Omental fat pad (tissue), 3 donors: ENCODE measurements at regions not wholly inside any gene's neighbourhood (a gene's known extent, or its start where the extent isn't known, plus 50 kb on each side); places are given as distances from the start of the nearest gene placed in this dataset.

Experiments used
- ATAC-seq: fragments of 150-250 bp; one replicate; pipeline ENCODE4 v1.9.1; 2016; ENCODE audit warnings: mild to moderate bottlenecking, moderate library complexity; ENCODE audit not compliant: low FRiP score
- DNase-seq: peaks from one replicate; pipeline ENCODE4 v3.0.0-alpha.2; 2019; ENCODE audit warnings: low spot score
- CTCF ChIP-seq, 3 donors: fragments of 450-650 bp; IDR thresholded peaks; one replicate each; pipeline ENCODE4 v1.5.1; 2016 to 2017; ENCODE audit warnings: antibody characterized with exemption in 3 of 3, mild to moderate bottlenecking in 3 of 3, moderate library complexity in 2 of 3

- ATAC-seq: no peak
- no peak for TF ChIP-seq CTCF (IDR thresholded peaks at IDR 0.05)
- DNase-seq: no peak
Measured at GRCh38 chr12:67568055-67568454, 80.5 kb upstream of the DYRK2 start.

- DNase-seq (no peak), ATAC-seq (no peak)
- no peak for TF ChIP-seq CTCF (IDR thresholded peaks at IDR 0.05)
Measured at GRCh38 chr12:67572492-67572891, 76.1 kb upstream of the DYRK2 start.

GRCh38 chr12:67573566-67573965 lies 75.0 kb upstream of the DYRK2 start:
- DNase-seq: no peak
- no peak for ATAC-seq
- TF ChIP-seq CTCF (IDR thresholded peaks at IDR 0.05): no peak

GRCh38 chr12:67578976-67579661 lies 69.4 kb upstream of the DYRK2 start:
- DNase-seq: no peak
- ATAC-seq: no peak
- no peak for TF ChIP-seq CTCF (IDR thresholded peaks at IDR 0.05)

- TF ChIP-seq CTCF (IDR thresholded peaks at IDR 0.05): no peak
- DNase-seq (no peak), ATAC-seq (no peak)
Measured at GRCh38 chr12:67579662-67580003, 68.9 kb upstream of the DYRK2 start.

- TF ChIP-seq CTCF (IDR thresholded peaks at IDR 0.05): no peak
- no peak for ATAC-seq
- DNase-seq: no peak
Measured at GRCh38 chr12:67582238-67582834, 66.2 kb upstream of the DYRK2 start.

- ATAC-seq (no peak), DNase-seq (no peak)
- TF ChIP-seq CTCF (IDR thresholded peaks at IDR 0.05): no peak
Measured at GRCh38 chr12:67582844-67583243, 65.7 kb upstream of the DYRK2 start.
